NCI-H748 (cell line): ENCODE measurements at regions not wholly inside any gene's neighbourhood (a gene's known extent, or its start where the extent isn't known, plus 50 kb on each side); places are given as distances from the start of the nearest gene placed in this dataset.

Experiments used
- DNase-seq: peaks from one replicate; lab custom pipeline; 2025; ENCODE audit not compliant: unreplicated experiment; lab: John Stamatoyannopoulos, UW

DNA sequence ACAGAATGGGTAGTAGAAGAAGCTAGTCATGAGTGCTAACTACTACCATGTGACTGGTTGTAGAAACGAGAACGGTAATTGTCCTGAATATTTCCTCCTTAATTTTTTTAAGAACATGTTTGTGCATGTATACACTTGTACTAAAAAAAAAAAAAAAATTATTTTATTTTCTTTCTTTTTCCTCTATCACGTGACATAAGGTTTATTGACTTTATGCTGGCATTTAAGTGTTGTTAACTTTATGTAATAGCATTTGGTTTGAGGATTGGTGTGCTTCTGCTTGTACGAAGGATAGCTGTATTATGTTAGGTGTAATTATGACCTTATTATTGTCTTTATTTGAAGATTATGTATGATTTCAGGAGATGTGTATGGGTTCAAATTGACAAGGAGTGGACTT is 349.1 kb upstream of the PTPRD start:
- DNase-seq = no peak

DNA sequence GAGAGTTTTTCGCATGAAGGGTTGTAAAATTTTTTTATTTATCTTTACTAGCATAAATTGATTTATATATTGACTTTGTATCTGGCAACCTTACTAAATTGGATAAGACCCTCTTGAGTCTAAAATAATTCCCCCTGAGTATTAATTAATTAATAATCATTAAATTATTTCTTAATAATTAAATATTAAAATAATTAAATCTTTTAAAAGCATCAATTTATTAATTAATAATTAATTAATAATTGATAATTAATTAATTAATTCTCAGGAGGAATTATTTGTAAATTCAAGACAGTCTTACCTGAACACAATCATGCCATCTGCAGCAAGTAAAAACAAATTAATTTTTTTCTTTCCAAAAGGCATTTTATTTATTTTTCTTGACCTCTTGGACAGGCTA is 370.4 kb upstream of the PTPRD start:
- no peak for DNase-seq

DNA sequence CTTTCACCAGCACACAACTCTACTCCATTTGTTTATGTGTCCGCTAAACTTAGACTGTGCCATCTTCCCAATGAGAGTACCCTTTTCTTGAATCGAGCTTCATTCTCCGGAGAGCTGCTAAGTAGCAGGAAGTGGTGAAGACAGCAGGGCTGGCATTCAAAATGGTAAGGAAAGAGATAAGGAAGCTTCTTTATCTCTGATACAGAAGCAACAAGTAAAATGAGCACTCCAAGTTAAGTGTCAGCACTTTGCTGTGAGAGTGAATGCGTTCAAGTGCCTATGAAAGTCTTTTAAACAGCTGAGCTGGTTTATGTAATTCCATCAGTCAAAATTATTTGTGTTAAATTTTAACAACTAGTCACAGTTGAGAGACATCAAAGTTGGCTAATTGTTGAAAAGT is 386.8 kb upstream of the PTPRD start:
- no peak for DNase-seq

DNA sequence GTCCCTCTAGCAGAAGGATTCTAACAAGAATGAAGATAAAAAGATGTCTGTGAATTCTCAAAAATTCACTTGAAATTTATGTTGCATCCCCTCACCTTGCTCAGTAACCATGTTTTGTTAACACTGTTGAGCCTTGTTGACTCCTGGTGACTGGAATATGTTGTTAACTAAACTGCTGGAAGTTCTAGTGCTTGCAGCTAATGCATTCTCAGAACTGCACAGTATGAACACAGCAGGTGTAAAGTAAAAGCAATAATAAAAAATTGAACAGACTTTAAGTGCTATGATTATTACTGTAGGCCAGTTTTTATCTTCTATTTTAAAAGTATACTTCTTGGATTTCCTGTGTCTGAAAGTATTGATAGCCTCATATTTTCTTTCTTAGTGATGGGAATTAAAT is 388.7 kb upstream of the PTPRD start:
- no peak for DNase-seq

DNA sequence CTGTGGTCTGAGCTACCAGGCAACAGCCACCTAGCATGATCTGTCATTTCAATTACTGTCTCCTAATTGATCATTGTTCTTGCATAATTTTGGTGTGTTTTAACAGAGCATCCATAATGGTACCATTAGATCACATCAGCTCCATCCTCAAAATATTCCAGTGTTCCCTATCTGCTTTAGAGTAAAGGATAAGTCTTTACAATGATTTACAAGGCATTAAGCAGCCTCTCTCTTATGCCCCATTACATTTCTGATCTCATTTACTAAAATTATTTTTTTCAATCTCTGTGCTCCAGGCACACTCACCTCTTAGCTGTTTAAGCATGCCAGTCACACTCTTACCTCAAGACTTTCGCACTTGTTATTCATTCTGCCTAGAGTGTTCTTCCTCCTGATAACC is 389.9 kb upstream of the PTPRD start:
- DNase-seq = no peak

DNA sequence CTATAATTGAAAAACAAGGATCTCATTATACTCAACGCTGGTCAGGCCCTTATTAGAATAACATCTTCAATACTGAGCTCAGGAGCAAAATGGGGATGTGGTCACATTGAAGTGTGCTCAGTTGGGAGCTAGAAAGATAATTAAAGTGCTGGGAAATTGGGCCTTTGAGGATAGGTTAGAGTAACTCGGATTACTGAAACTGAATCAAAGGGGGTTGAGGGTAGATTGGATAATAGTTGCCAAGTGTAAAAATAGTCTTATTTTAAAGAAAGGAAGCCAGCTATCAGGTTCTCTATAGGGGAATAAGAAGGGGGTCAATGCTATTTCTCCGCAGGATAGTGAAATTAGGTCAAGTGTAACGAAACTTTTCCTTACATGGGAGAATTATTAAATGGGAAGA is 391.0 kb upstream of the PTPRD start:
- no peak for DNase-seq

DNA sequence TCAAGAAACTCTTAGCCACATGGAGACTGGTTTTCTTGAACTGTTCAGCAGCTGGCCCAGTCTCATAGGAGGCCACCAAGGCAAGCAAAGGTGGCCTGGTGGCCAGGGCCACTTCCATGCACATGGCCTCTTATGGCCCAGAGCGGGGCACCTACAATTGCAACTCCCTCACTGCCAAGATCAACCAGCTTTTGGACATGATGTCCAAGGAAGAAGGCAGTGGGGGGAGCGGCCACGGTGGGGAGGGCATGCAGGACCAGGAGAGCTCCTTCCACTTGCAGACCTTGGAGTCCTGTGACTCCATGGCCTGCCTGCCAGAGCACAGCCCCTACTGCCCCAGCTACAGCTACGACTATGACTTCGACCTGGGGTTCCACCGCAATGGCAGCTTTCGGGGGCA is 398.9 kb upstream of the PTPRD start:
- DNase-seq = no peak

DNA sequence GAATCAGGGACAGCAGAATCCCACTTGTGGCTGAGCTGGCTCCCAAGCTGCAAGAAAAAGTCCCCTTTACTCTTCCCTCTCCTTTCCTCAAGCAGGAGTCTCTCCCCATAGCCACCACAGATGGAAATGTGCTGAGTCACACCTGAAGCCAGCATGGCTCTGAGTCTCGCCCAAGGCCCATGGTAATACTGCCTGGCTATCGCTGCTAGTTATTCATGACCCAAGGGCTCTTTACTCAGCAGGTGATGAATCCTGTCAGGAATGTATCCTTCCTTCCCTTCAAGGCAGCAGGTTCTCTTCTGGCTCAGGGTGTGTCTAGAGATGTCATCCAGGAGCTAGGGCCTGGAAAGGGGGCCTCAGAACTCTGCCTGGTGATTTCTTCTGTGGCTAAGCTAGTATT is 403.3 kb upstream of the PTPRD start:
- DNase-seq = no peak

DNA sequence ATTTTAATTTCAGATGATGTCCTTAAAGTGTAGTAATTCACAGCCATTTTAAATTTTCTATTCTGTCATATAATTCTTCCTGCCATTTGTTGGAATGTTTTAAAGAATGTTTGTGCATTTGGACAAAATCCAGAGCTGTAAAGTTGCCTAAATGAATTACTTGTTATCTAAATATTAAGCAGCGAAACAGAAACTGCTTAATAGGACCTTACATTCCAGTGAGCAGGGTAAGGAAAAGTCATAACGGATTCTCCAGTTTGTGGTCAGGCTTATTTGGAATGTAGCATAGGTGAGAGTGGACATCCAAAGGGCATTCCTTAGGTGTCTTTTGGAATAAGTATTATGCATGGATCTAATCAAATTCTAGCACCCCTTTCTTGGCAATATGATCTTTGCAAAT is 410.4 kb upstream of the PTPRD start:
- DNase-seq = no peak

DNA sequence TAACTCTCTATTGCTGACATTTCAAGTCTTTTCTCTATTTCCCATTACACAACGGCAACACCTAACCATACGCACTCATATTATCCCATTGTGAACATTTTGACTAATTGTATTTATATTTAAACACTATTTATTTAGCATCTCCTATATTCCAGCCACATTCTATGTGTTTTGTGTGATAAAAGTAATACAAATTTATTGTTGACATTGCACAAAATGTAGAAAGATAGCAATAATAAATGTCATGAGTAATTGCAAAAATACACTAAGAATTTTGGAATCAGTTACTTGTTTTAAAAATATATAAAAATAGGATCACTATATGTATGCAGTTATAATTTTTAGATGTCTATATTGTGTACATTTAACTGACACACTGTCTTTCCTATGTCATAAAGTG is 413.0 kb upstream of the PTPRD start:
- DNase-seq = no peak

DNA sequence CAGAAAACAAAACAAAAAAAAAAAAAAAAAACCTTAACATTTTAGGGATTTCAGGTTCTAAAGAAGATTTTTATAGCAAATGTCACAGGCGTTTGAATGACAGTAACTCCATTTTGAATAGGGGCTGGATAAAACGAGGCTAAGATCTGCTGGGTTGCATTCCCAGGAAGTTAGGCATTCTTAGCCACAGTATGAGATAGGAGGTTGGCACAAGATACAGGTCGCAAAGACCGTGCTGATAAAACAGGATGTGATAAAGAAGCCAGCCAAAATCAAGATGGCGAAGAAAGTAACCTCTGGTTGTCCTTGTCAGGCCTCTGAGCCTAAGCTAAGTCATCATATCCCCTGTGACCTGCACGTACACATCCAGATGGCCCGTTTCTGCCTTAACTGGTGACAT is 425.6 kb upstream of the PTPRD start:
- DNase-seq = no peak

DNA sequence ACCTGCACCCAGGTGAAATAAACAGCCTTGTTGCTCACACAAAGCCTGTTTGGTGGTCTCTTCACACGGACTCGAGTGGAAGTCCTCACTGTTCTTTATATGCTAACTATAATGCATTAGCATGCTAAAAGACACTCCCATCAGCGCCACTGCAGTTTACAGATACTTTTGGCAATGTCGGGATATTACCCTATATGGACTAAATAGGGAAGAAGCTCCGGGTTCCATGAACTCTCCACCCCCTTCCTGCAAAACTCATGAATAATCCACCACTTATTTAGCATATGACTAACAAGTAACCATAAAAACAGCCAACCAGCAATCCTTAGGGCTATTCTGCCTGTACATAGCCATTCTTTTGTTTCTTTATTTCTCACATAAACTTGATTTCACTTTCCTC is 426.2 kb upstream of the PTPRD start:
- no peak for DNase-seq

DNA sequence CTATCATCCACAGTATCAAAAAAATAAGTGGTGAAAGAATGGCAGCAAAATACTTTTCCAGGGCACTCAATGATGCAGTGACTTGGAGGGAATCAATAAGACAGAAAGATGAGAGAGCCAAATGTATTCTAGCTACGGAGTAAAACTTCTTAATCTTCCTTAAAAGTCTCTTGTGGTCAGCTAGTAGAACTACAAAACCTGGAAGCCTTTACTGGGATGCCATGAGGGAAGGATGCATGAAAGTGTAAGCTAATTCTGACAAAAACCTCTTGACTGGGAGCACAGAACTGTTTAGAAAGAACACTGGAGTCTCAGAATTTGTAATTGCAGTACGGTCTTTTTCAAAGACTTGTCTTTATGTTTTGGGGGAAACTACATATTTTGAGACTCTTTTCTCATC is 432.8 kb upstream of the PTPRD start:
- no peak for DNase-seq

DNA sequence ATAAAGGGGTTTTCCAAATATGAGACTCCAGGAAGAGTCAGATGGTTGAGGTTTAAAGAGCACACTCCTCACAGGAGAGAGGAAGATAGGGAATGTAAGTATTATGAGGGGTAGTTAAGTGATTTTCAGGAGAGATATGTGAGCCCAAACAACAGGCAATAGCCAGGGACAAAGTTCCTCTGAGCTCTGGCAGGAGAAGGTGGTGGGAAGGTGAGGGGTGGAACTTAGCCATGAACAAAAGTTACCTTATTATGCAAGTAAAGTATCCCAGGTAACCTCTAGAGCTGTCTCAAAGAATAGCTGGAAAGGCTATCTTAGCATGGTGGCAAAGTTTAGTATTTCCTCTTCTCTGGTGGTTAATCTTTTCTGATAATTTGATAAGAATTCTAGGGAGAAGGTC is 450.5 kb upstream of the PTPRD start:
- no peak for DNase-seq

DNA sequence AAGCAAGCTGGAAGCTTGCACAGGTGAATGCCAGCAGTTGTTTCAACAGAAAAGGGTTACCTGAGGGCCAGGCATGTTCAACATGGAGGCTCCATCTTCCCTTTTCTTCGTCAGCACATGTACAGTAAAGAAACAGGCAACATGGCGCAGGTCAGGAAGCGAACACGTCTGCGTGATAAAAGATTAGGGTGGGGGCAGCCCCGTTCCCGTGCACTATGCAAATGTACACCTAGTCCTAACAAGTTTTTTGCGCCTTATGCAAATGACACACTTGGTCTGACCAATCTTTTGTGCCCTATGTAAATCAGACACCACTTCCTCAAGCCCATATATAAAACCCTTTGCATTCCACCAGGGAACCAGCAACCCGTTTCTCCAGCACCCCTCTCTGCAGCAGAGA is 452.1 kb upstream of the PTPRD start:
- DNase-seq = peak; percentile 96

DNA sequence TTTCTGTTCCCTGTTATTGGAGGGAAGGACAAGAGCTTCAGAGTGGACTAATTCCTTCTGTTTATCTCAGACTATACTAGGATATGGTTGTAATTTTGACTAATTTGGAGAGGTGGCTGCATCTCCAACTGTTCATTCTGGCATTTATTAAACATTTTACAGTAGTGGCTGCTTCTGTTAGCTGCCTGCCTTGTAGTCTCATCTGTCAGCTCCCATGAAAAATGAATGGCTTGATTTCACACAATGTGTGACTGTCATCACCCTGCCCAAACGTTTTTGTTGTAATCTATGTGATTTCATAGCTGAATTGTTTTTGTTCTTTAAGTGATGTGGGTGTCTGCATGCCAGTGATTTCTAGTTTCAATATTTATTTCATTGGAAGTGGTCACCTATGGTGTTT is 459.4 kb upstream of the PTPRD start:
- DNase-seq = no peak

DNA sequence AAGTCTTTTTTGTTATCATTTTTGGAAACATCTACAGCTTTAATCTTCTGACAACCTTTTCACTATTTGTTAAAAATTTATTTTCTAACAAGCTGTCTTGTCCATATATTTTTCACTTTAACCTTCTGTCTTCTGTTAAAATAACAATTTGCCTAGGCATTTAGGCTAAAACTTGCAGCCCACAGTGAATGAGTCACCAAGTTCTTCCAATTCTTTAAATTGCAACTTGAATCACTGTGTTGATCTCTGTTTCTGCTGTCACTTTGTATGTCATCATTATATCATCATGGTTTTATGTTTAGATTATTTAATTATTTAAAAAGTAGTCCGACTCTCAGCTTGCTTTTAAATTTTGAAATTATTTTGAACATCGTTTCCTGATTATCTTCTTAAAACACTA is 473.8 kb upstream of the PTPRD start:
- no peak for DNase-seq

DNA sequence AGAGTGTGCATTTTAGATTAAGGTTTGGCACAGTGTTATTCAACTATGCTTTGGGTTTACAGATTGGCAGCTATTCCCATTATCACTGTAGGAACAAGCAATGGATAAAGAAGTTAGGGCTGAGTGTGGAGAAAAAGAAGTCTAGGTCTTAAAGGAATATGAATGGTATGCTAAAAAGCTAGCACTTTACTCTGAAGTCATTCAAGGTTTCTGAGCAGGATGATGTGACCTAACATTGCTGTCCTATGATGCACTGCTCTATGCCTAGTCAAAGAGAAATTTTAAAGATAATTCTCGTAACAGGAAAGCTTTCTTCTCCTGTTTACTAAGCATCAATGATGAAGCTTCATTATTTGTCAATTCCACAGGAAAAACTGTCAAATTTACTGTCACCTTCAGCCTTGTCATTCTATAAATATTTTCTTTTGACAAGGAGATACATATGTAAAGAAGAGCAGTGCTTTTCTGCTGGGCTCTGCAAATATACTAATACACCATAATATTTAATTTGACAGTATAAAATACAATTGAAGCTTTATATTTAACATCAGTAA is 476.1 kb upstream of the PTPRD start:
- no peak for DNase-seq

DNA sequence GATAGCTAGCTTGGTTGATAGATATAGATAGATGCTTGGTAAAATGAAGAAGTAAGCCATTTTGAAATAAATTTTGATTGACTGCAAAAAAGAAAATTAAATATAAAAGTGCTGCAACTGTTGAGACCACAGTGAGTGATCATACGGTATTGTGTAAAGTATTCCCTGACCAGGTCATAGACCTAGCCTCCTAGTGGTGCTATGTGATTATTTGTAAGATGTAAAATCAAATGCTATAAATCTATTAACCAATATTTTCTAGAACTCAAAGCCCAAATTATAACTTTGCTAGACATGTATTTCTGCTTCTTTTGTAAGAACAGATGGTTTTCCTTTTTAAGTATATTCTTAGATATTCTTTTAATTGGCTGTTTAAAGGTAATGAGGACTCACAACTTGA is 480.2 kb upstream of the PTPRD start:
- DNase-seq = no peak

DNA sequence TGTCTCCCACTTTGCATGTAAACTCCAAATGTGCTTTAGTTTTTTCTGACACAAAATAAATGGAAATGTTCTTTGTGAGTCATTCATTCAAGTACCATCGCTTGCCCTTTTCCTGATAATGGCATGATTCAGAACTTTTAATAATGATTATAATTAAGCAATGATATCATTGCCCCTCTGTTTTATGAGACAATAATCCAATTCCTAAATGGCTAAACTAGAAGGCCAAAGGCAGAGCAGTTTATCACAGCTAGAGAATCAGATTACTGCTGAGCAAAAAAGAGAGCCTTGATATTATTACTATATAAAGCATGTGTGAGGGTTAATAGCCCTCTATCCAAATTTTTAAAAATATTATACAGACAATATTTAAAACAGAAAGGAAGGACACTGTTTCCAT is 484.2 kb upstream of the PTPRD start:
- DNase-seq = no peak

DNA sequence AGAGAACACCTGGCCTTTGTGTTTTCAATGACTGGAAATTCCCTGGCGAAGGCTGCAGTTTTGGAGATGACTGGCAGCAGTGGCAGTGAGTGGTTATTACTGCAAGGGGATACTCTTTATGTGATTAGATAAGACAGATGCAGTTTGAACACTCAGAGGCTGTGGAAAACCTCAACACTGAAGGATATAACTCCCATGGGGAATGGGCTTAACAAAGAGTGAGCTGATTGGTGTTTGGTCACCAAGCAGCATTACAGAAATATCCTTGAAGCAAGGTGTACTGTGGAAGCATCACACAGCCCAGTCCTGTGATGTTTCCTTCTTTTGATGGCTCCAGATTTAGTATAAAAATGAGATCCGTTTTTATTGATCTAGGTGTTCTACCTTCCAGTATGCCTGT is 490.7 kb upstream of the PTPRD start:
- peak; percentile 29 for DNase-seq

DNA sequence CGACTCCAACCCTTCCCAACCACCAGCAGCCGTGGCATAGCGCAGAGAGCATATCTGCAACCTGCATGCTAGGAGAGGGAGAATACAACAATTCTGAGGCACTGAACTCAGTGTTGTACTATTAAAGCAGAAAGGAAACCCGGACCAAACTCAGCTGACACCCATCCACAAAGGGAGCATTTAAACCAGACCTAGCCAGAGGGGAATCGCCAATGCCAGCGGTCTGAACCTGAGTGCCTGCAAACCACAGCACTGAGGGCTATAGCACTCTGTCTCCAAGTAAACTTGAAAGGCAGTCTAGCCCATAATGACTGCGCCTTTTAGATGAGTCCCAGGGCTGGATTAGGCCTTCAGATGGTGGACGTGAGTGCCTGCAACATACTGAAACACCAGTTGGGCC is 494.4 kb upstream of the PTPRD start:
- DNase-seq = no peak

DNA sequence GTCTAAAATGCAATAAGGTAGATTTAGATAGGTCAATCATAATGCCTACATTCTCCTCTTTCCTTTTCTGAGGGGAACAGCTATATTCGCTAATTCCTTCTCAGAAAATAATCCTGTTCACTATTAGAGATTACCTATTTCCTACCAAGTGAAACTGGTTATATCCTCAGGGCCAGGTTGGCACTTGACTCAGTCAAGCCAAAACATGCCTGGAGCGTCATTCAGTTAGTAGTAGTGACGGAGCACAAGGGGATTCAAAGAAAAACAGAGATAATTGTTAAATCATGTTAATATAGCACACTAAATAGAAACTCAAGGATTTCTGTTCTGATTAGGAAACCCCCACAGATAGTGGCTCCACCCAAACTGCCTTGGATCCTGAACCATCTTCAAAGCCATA is 515.4 kb upstream of the PTPRD start:
- no peak for DNase-seq

DNA sequence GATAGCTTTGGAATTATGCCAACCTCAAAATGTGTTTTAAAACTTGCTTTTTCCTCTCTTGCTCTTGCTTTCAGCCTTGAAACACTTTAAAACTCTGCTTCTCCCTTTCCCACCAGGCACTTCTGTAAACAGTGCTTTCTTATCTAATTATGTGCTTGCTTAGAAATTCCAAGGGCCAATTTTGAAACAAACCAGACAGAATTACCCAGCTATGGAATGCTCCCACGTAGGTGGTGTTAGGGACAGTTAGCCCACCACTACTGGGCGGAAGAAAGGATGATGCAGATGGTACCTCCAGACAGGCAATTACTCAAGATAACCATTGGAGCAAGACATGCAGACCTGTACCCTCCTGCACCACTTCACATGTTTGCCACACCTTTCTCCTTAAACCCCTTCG is 523.0 kb upstream of the PTPRD start:
- DNase-seq = no peak
